ENCODE measurements at regions not wholly inside any gene's neighbourhood (a gene's known extent, or its start where the extent isn't known, plus 50 kb on each side); places are given as distances from the start of the nearest gene placed in this dataset.

GRCh38 chr1:96361961-96362360, 359.6 kb upstream of the PTBP2 start:
- peak; percentile 35 for DNase-seq (ENCODE audit: low spot score)

GRCh38 chr1:96362623-96363022, 359.0 kb upstream of the PTBP2 start:
- DNase-seq (ENCODE audit: low spot score) = peak; percentile 99

- DNase-seq (ENCODE audit: low spot score) = peak; percentile 27
Observed at GRCh38 chr1:96363826-96364225, 357.8 kb upstream of the PTBP2 start.

GRCh38 chr1:96364576-96364975, 357.0 kb upstream of the PTBP2 start:
- no peak for DNase-seq (ENCODE audit: low spot score)

DNA sequence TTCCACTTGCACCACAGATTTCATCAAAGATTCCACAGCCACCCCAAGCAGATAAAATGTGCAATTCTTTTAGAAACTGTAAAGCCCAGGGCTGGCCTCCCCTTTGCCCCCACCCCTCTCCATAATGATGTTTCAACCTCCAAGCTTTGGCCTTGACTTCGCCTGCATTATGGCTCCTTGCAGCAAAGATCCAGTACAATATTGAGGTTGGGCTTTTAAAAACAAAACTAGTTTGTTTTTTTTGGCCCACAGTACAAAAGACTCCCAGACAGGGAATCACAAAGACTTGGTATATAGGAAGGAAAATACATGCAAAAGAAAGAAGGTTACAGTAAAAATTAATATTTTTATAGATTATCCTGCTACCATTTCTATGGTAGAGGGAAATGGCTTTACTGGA, 356.5 kb upstream of the PTBP2 start:
- no peak for DNase-seq (ENCODE audit: low spot score)

- DNase-seq (ENCODE audit: low spot score) = no peak
Observed at GRCh38 chr1:96365596-96366390, 355.8 kb upstream of the PTBP2 start.

- DNase-seq (ENCODE audit: low spot score) = no peak
Observed at GRCh38 chr1:96366516-96366915, 355.1 kb upstream of the PTBP2 start.

- DNase-seq (ENCODE audit: low spot score) = no peak
Observed at GRCh38 chr1:96367791-96368190, 353.8 kb upstream of the PTBP2 start.

DNA sequence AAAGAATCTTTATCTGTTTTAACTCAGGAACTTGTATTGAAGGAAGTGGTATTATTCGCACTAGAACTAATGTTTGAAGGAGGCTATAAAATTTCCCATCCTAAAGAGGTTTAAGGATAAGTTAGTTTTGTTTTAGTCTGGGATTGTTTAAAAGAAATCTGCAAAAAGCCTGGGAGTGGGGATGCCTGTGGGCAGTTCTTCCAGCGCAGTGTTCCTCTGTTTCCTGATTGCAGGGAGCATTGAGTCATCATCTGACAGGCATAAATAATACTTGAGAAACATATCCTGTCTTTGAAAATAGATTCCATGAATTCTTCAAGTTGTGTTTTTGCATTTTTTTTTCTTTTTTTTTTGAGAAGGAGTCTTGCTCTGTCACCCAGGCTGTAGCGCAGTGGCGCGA, 350.8 kb upstream of the PTBP2 start:
- peak; percentile 65 for DNase-seq (ENCODE audit: low spot score)

DNA sequence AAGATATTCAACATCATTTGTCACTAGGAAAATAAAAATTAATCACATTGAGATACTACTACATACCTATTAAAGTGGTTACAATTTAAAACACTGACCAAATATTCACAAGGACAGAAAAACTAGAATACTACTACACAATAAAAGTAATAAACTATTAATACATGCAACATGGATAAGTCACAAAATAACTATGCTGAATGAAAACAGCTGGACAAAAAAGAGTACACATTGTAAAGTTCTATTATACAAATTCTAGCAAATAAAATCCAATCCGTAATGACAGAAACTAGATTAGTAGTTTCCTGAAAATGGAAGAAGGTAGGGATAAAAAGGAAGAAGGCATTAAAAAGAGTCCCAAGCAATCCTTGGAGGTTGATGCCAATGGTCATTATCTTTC, 348.7 kb upstream of the PTBP2 start:
- no peak for DNase-seq (ENCODE audit: low spot score)

- DNase-seq (ENCODE audit: low spot score) = no peak
Observed at GRCh38 chr1:96374076-96374762, 347.4 kb upstream of the PTBP2 start.

DNA sequence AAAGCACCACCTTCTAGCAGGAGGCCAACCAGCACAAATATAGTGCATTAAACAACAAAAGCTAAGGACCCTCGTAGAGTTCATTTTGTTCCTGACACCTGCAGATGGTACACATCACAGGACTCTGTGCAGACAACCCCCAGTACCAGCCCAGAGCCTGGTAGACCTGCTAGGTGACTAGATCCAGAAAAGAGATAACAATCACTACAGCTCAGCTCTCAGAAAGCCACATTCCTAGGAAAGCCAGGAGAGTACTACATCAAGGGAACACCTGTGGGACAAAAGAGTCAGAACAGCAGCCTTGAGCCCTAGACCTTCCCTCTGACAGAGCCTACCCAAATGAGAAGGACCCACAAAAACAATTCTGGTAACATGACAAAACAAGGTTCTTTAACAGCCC, 344.7 kb upstream of the PTBP2 start:
- DNase-seq (ENCODE audit: low spot score) = no peak

- no peak for DNase-seq (ENCODE audit: low spot score)
Observed at GRCh38 chr1:96384611-96385010, 337.0 kb upstream of the PTBP2 start.

GRCh38 chr1:96387785-96388184, 333.8 kb upstream of the PTBP2 start:
- peak; percentile 46 for DNase-seq (ENCODE audit: low spot score)

GRCh38 chr1:96388421-96389310, 332.9 kb upstream of the PTBP2 start:
- DNase-seq (ENCODE audit: low spot score) = peak; percentile 65

- no peak for DNase-seq (ENCODE audit: low spot score)
Observed at GRCh38 chr1:96400089-96400488, 321.5 kb upstream of the PTBP2 start.

- DNase-seq (ENCODE audit: low spot score) = peak; percentile 23
Observed at GRCh38 chr1:96409087-96409486, 312.5 kb upstream of the PTBP2 start.

DNA sequence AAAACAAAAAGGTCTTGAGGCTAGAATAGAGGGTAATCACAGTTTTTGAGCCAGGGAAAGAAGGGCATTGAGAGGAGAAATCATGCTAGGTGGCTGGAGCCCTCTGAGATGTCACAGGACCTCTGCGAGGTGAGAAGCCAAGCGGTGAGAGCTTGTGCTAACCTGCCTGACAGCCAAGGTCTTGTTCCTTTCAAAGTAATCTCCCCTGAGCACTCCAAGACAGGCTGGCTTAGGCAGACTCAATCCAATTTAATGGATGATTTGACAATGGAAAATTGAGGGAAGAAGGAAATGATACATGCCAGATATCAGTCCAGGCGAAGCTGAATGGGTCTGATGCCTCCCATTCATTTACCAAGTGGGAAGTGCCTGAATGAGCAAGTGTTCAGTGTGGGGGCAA, 311.9 kb upstream of the PTBP2 start:
- peak; percentile 3 for DNase-seq (ENCODE audit: low spot score)

- DNase-seq (ENCODE audit: low spot score) = no peak
Observed at GRCh38 chr1:96411006-96411405, 310.6 kb upstream of the PTBP2 start.

- no peak for DNase-seq (ENCODE audit: low spot score)
Observed at GRCh38 chr1:96414598-96414997, 307.0 kb upstream of the PTBP2 start.

GRCh38 chr1:96416111-96416595, 305.4 kb upstream of the PTBP2 start:
- peak; percentile 74 for DNase-seq (ENCODE audit: low spot score)

DNA sequence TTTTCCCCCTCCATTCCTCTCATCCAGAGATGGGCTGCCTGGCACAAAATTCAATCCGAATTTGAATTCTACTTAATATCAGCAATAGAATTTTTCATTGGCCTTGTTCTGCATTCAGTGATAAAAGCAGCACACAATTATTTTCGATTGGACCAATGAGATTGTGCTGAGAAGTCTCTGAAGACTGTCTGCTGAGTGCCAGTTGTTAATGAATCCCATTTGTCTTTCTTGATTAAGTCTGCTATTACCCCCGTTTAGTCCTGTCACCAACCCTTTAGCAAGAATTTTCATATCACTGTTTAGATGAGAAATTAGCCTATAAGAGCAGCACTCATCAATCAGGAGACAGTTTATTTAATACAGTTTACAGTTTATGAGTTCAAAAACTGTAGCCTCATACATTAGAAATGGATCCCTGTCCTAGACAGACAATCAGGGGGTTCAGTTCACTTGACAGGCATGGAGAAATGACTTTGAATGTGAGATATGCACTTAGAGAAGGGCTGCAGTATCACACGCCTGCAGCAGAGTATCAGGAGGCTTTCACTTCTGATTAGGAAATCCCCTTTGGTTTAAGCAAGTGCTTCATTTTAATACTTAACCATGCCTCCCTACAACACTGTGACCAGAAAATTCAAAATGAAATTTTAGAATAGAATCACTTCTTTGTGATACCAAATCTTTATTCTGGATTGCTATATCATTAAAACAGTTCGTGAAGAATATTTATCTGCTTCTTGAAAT, 304.7 kb upstream of the PTBP2 start:
- DNase-seq (ENCODE audit: low spot score) = peak; percentile 37

Measured in kidney tubule cell (primary cell).